Activated CD8-positive, alpha-beta memory T cell treated with anti-CD3 and anti-CD28 coated beads, Interleukin-2, amount 10 ng/mL, durations not matched to agents 7 days and 5 days (primary cell): ENCODE measurements at regions not wholly inside any gene's neighbourhood (a gene's known extent, or its start where the extent isn't known, plus 50 kb on each side); places are given as distances from the start of the nearest gene placed in this dataset.

Experiments used
- ATAC-seq: fragments of 150-1000 bp; cut with Tn5 transposase; one replicate; pipeline ENCODE4 v1.10.0; 2021; ENCODE audit warnings: moderate library complexity
- CTCF ChIA-PET: fragments of 350-600 bp; sonication (Branson Sonifier 250); formaldehyde crosslinking; loops from one replicate; lab custom pipeline; 2021; ENCODE audit warnings: antibody characterized with exemption; lab: Charles Lee
- DNase-seq: peaks from one replicate; pipeline ENCODE4 v3.0.0-alpha.2; 2020
- H3K27ac Mint-ChIP-seq: one replicate; pipeline ENCODE4 v1.8.0; 2021; ENCODE audit warnings: mild to moderate bottlenecking, mixed read lengths
- H3K27me3 Mint-ChIP-seq: one replicate; pipeline ENCODE4 v1.8.0; 2021; ENCODE audit warnings: mixed read lengths
- H3K36me3 Mint-ChIP-seq: one replicate; pipeline ENCODE4 v1.8.0; 2021; ENCODE audit warnings: mild to moderate bottlenecking, mixed read lengths
- H3K4me1 Mint-ChIP-seq: one replicate; pipeline ENCODE4 v1.8.0; 2021; ENCODE audit warnings: mixed read lengths
- H3K4me3 Mint-ChIP-seq: one replicate; pipeline ENCODE4 v1.8.0; 2021; ENCODE audit warnings: mild to moderate bottlenecking, moderate library complexity, mixed read lengths
- H3K9me3 Mint-ChIP-seq: one replicate; pipeline ENCODE4 v1.8.0; 2022; ENCODE audit warnings: low read depth, mixed read lengths

DNA sequence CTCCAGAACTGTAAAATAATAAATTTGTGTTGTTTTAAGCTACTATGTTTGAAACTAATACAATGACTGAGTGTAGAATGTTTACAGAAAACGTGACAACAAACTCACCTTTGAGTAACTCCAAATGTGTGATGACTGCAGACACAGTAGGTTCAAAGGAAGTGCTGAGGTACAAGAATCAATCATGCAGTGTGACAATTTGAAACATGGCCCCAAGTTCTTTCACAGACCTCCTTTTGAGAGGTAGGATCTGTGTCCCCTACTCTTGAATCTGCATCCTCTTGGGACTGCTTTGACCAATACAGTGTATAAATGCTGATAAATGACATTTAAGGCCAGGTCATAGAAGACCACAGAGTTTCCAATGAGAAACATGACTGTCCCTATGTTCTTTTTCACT lies 667.7 kb upstream of the DIPK2B start:
- Mint-ChIP-seq H3K27me3 (no peaks in the 10 kb centered on the region), H3K36me3 (peaks cover 2% of the 10 kb centered on the region), H3K27ac (no peak overlapping the region)

GRCh38 chrX:45862801-45863200 lies 662.1 kb upstream of the DIPK2B start:
- CTCF ChIA-PET = no interaction called here
- no peak overlapping the region for H3K4me3 Mint-ChIP-seq
- no peaks in the 10 kb centered on the region for H3K4me1 Mint-ChIP-seq
- H3K27ac Mint-ChIP-seq = no peak overlapping the region
- H3K36me3 Mint-ChIP-seq = no peaks in the 10 kb centered on the region
- ATAC-seq (no peak), DNase-seq (no peak)
- no peaks in the 10 kb centered on the region for H3K9me3 Mint-ChIP-seq
- H3K27me3 Mint-ChIP-seq = no peaks in the 10 kb centered on the region

More for the DNA sequence above, 667.7 kb upstream of the DIPK2B start:
- Mint-ChIP-seq H3K9me3 (no peaks in the 10 kb centered on the region), H3K4me3 (no peak overlapping the region), H3K4me1 (peaks cover 17% of the 10 kb centered on the region)
- no peak for DNase-seq
- peak; percentile 23 for ATAC-seq
- CTCF ChIA-PET = no interaction called here

DNA sequence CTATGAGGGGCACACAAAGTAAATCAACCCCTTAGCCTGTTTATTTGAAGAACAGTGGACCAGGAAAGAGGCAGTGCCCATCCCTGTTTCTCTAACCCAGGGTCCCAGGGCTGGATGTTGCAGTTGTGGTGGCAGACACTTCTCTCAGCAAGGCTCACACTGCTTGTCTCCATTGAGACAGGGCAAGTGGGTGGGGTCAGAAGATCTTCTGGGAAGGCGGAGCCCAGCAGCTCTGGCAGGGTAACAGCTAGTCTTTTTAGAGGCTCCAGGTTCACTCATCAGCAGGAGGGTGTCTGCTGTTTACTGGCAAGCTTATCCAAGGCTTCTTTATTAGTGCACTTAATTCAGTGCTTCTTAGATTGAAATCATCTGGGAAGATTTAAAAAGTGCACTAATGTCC lies 659.8 kb upstream of the DIPK2B start:
- H3K36me3 Mint-ChIP-seq = no peaks in the 10 kb centered on the region
- H3K4me3 Mint-ChIP-seq = no peak overlapping the region
- no peaks in the 10 kb centered on the region for H3K9me3 Mint-ChIP-seq
- CTCF ChIA-PET = no interaction called here
- no peak for ATAC-seq
- H3K27ac Mint-ChIP-seq = no peak overlapping the region
- no peaks in the 10 kb centered on the region for H3K27me3 Mint-ChIP-seq
- no peaks in the 10 kb centered on the region for H3K4me1 Mint-ChIP-seq
- no peak for DNase-seq

DNA sequence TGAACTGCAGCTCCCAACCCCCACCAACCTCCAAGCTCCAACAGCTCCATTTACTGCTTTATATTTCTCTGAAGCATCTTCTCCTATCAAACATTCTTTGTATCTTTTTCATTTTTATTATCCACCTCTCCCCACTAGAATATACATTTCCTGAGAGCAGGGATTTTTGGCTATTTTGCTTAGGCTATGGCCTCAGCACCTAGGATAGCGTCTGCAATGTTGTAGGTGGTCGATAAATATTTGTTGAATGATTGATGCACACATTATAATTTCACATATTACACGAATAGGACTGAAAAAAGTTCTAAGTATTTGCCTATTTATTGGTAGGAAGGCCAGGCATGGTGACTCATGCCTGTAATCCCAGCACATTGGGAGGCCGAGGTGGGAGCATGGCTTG lies 658.7 kb upstream of the DIPK2B start:
- H3K27me3 Mint-ChIP-seq = no peaks in the 10 kb centered on the region
- no peaks in the 10 kb centered on the region for H3K9me3 Mint-ChIP-seq
- H3K4me1 Mint-ChIP-seq = peaks cover under 1% of the 10 kb centered on the region
- no peak overlapping the region for H3K4me3 Mint-ChIP-seq
- H3K36me3 Mint-ChIP-seq = no peaks in the 10 kb centered on the region
- ATAC-seq (no peak), DNase-seq (no peak)
- H3K27ac Mint-ChIP-seq = no peak overlapping the region
- CTCF ChIA-PET = no interaction called here

- Mint-ChIP-seq H3K27ac (no peak overlapping the region), H3K36me3 (peaks cover 9% of the 10 kb centered on the region)
- no peak for DNase-seq
Measured at GRCh38 chrX:45852884-45853283, 652.2 kb upstream of the DIPK2B start.

GRCh38 chrX:45851434-45851991 lies 650.8 kb upstream of the DIPK2B start:
- Mint-ChIP-seq H3K27ac (peak overlapping the region; percentile 74), H3K4me3 (peak overlapping the region; percentile 96), H3K9me3 (no peaks in the 10 kb centered on the region), H3K4me1 (peaks cover 39% of the 10 kb centered on the region), H3K27me3 (no peaks in the 10 kb centered on the region), H3K36me3 (peaks cover 12% of the 10 kb centered on the region)
- peak; percentile 65 for DNase-seq
- peak; percentile 74 for ATAC-seq
- CTCF ChIA-PET = interaction anchor here (0.5 to 1.4 kb wide), 5 partner anchors 46 to 985 kb away, joined by 3 to 4 read pairs (median 4); partner anchors contain the start of gene RP2

More at GRCh38 chrX:45852884-45853283, 652.2 kb upstream of the DIPK2B start:
- no peak for ATAC-seq
- Mint-ChIP-seq H3K4me3 (peak overlapping the region; percentile 20), H3K27me3 (no peaks in the 10 kb centered on the region), H3K9me3 (no peaks in the 10 kb centered on the region), H3K4me1 (peaks cover 30% of the 10 kb centered on the region)
- CTCF ChIA-PET = no interaction called here

DNA sequence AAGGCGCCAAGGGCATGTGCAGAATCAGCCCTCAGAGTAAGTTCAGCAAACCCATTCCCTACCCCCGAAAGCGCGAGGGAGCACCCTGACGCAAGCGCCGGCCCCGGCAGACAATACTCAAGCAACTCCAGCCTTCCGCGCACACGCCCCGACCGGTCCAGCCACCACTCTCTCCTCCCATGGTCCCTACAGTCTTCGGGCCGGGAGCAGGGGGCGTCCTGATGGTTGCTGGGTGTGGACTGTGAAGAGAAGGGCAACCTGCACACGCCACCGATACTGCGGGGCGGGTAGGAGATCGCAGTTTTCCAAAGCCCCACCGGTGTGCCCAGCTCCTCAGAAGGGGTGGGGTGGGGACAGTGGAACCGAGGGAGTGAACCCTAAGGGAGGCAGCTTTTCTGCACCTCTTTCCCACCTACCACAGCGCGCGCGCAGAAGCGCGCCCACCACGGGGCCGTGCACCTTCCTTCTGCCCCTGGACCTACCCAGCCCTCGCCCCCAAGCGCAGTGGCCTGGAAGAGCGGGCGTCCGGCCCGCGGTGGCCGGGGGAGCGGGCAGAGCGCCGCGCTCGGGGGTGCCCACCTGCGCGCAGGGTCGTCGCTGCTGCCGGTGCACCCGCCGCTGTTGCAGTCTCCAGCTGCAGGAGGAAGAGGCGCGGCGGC lies 650.2 kb upstream of the DIPK2B start:
- H3K4me3 Mint-ChIP-seq = peak overlapping the region; percentile 96
- H3K9me3 Mint-ChIP-seq = no peaks in the 10 kb centered on the region
- H3K36me3 Mint-ChIP-seq = peaks cover 16% of the 10 kb centered on the region
- peak; percentile 52 for DNase-seq
- peaks cover 43% of the 10 kb centered on the region for H3K4me1 Mint-ChIP-seq
- ATAC-seq = peak; percentile 54
- no peaks in the 10 kb centered on the region for H3K27me3 Mint-ChIP-seq
- CTCF ChIA-PET = interaction anchor here (0.8 to 1.4 kb wide), 7 partner anchors 9 to 986 kb away, joined by 3 to 4 read pairs (median 4); partner anchors contain the start of gene RP2
- peak overlapping the region; percentile 91 for H3K27ac Mint-ChIP-seq

DNA sequence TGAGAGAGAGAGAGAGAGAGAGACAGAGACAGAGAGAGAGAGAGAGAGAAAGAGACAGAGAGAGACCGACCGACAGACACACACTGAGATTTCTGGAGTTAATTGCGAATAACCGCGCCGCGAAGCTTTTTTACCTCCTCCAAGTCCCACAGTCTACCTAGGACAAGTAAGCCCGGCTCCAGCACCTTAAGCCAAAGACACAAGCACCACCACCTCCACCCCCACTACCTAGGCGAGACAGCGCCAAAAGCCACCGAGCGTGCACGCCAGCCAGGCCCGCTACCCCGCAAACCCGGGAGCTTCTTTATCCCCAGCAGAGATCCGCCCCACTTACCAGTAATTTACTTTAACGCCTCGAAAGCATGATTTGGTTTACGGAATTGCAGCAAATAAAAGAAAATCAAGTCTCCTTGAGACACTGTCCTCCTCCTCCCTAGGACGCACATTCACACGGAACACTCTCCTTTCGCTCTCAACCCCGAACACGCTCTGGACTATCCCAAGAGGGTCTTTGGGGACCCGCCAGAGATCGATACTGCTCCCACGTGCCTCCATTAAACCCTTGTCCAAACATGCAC lies 649.6 kb upstream of the DIPK2B start:
- Mint-ChIP-seq H3K4me3 (peak overlapping the region; percentile 96), H3K27ac (peak overlapping the region; percentile 91), H3K9me3 (no peaks in the 10 kb centered on the region), H3K4me1 (peaks cover 48% of the 10 kb centered on the region), H3K27me3 (no peaks in the 10 kb centered on the region), H3K36me3 (peaks cover 19% of the 10 kb centered on the region)
- CTCF ChIA-PET = interaction anchor here (0.7 to 1.4 kb wide), 7 partner anchors 8 to 526 kb away, joined by 3 to 4 read pairs (median 4); no protein-coding TSS in a partner anchor
- ATAC-seq = peak; percentile 20
- DNase-seq = peak; percentile 46

- no peaks in the 10 kb centered on the region for H3K9me3 Mint-ChIP-seq
- H3K27ac Mint-ChIP-seq = peak overlapping the region; percentile 91
- peaks cover 53% of the 10 kb centered on the region for H3K4me1 Mint-ChIP-seq
- CTCF ChIA-PET = interaction anchor here (0.7 to 1.5 kb wide), 3 partner anchors 41 to 47 kb away, joined by 4 read pairs; no protein-coding TSS in a partner anchor
- peaks cover 22% of the 10 kb centered on the region for H3K36me3 Mint-ChIP-seq
- peak overlapping the region; percentile 96 for H3K4me3 Mint-ChIP-seq
- ATAC-seq (no peak), DNase-seq (peak; percentile 45)
- no peaks in the 10 kb centered on the region for H3K27me3 Mint-ChIP-seq
Measured at GRCh38 chrX:45849261-45849862, 648.7 kb upstream of the DIPK2B start.

DNA sequence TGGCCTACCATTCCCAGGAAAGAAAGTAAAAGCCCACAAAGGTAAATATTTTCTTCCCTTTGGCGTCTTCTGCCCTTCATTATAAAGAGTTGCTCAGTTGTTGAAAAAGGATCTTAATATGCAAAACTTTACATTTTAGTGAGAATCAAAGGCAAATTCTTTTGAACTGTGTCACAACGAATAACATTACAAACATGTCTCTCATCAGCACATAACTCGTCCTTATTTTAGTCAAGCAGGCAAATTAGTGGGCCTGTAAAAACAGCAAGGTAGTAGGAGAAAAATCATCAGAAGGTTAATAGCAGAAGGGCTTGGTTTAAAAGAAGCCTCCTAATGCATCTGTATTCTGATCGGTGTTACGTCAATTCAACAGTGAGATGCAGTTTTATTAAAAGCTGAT lies 647.3 kb upstream of the DIPK2B start:
- Mint-ChIP-seq H3K36me3 (peaks cover 31% of the 10 kb centered on the region), H3K4me3 (peak overlapping the region; percentile 35), H3K27ac (no peak overlapping the region), H3K9me3 (no peaks in the 10 kb centered on the region), H3K4me1 (peaks cover 54% of the 10 kb centered on the region), H3K27me3 (no peaks in the 10 kb centered on the region)
- CTCF ChIA-PET = no interaction called here
- DNase-seq (no peak), ATAC-seq (no peak)

DNA sequence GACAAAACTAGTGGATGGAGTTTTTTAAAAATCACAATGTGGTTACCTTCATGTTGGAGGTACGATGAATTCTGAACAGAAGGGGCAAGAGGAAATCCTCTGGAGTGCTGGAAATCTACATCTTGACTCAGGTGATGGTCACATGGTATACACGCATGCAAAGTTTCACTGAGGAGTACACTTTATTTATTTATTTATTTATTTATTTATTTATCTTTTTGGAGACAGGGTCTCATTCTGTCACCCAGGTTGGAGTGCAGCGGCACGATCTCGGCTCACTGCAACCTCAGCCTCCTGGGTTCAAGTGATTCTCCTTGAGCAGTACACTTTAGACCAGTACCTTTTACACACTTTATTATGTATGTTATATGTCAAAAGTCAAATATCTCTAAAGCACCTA lies 645.7 kb upstream of the DIPK2B start:
- H3K4me1 Mint-ChIP-seq = peaks cover 58% of the 10 kb centered on the region
- H3K27me3 Mint-ChIP-seq = no peaks in the 10 kb centered on the region
- H3K9me3 Mint-ChIP-seq = no peaks in the 10 kb centered on the region
- ATAC-seq (no peak), DNase-seq (no peak)
- CTCF ChIA-PET = interaction anchor here (1.0 to 1.8 kb wide), 2 partner anchors 39 to 40 kb away, joined by 3 to 4 read pairs; no protein-coding TSS in a partner anchor
- H3K4me3 Mint-ChIP-seq = peak overlapping the region; percentile 21
- no peak overlapping the region for H3K27ac Mint-ChIP-seq
- H3K36me3 Mint-ChIP-seq = peaks cover 39% of the 10 kb centered on the region

- Mint-ChIP-seq H3K4me1 (peaks cover 63% of the 10 kb centered on the region), H3K36me3 (peaks cover 42% of the 10 kb centered on the region), H3K27me3 (no peaks in the 10 kb centered on the region), H3K4me3 (peak overlapping the region; percentile 13), H3K9me3 (no peaks in the 10 kb centered on the region), H3K27ac (peak overlapping the region; percentile 57)
- CTCF ChIA-PET = interaction anchor here (1.0 to 3.9 kb wide), 4 partner anchors 38 to 72 kb away, joined by 3 to 24 read pairs (median 4); no protein-coding TSS in a partner anchor
- DNase-seq = peak; percentile 40
- peak; percentile 48 for ATAC-seq
Measured at GRCh38 chrX:45845142-45845541, 644.5 kb upstream of the DIPK2B start.

DNA sequence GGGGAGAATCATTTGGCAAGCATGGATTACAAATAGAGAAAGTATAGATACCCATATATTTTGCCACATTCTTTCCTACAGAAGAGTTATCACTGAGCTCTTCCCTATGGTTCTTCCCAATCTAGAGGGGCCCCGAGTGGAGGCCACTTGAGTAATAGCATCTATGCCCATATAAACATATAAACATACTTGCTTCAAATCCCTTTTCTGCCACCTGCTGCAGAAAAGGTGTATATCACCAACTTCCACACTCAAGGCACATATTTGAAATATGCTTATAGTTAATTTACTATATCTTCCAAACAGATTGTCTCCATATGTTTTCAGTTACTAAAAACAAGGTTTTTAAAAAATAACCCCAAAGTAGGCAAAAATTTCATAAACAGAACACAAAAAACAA lies 642.8 kb upstream of the DIPK2B start:
- H3K9me3 Mint-ChIP-seq = no peaks in the 10 kb centered on the region
- CTCF ChIA-PET = interaction anchor here (1.0 to 3.9 kb wide), 7 partner anchors 12 to 90 kb away, joined by 3 to 24 read pairs (median 5); no protein-coding TSS in a partner anchor
- no peaks in the 10 kb centered on the region for H3K27me3 Mint-ChIP-seq
- ATAC-seq = peak; percentile 48
- no peak overlapping the region for H3K4me3 Mint-ChIP-seq
- H3K27ac Mint-ChIP-seq = peak overlapping the region; percentile 64
- peaks cover 63% of the 10 kb centered on the region for H3K4me1 Mint-ChIP-seq
- peaks cover 41% of the 10 kb centered on the region for H3K36me3 Mint-ChIP-seq
- DNase-seq = peak; percentile 45
